Breast epithelium (tissue), 3 donors: ENCODE measurements at regions not wholly inside any gene's neighbourhood (a gene's known extent, or its start where the extent isn't known, plus 50 kb on each side); places are given as distances from the start of the nearest gene placed in this dataset.

Source experiments
- CTCF ChIP-seq, 3 donors: fragments of 450-650 bp; IDR thresholded peaks; one replicate each; pipeline ENCODE4 v1.5.1; 2016 to 2017; ENCODE audit warnings: antibody characterized with exemption in 3 of 3, mild to moderate bottlenecking in 3 of 3, moderate library complexity in 3 of 3
- POLR2A ChIP-seq: fragments of 450-650 bp; IDR thresholded peaks from one replicate; pipeline ENCODE4 v1.6.1; 2016; ENCODE audit warnings: antibody characterized with exemption, mild to moderate bottlenecking, moderate library complexity
- POLR2AphosphoS5 ChIP-seq, 3 donors: sonication (generic); formaldehyde crosslinking; IDR thresholded peaks; one replicate each; pipeline ENCODE4 v1.6.1; 2017; ENCODE audit warnings: antibody characterized with exemption in 3 of 3

- TF ChIP-seq CTCF (IDR thresholded peaks at IDR 0.05) (no peak), POLR2A (no peak), POLR2AphosphoS5 (IDR thresholded peaks at IDR 0.05) (no peak)
Measured at GRCh38 chrX:92270936-92271855, 492.0 kb downstream of the PCDH11X start.
